Muscle of arm (tissue), 1 donor: ENCODE measurements at regions not wholly inside any gene's neighbourhood (a gene's known extent, or its start where the extent isn't known, plus 50 kb on each side); places are given as distances from the start of the nearest gene placed in this dataset.
"Not testable (repeated sequence)": the region's sequence is repeated elsewhere in the genome, so short reads cannot be mapped to it uniquely, and the experiment has no call there.

Experiments
- DNase-seq: peaks from one replicate; pipeline ENCODE4 v3.0.0-alpha.2; 2013

DNA sequence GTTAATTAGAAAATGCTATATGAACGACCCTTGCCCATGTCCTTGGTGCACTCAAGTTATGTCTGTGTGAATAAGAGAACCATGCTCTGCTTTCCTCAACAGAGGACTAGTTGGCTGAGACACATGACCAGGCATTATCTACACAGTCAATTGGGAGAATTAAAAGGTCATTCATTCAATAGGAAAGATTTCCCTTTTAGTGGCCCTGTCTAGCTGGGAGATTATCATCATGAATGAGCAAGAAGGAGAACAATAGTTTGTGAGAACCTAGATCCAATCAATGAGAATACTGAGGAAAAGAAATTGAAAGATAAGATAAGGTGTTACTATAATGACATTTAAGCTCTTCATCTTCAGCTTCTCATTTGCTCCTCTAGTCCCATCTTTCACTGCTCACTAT lies 1033.4 kb upstream of the LCORL start:
- no peak for DNase-seq

DNA sequence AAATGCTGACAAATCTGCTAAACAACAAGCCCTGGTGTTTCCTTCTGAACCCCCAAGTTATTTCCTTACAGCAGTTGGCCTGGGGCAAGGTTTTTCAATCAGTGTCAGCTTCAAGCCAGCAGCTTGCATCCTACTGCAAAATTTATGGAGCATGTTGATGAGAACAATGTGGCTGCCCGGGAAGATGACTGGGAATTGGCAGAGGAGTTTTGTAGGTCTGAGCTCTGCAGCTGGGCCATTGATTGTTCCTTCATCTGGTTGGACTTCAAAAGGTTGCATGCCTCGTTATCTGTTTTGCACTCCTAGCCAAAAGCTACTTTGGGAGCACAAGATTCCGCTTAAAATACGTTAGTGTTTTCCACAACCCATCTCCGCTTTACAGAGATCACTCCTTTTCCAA lies 1030.3 kb upstream of the LCORL start:
- DNase-seq: peak; percentile 38

- DNase-seq: no peak
Measured at GRCh38 chr4:19047279-19047880, 1025.8 kb upstream of the LCORL start.

DNA sequence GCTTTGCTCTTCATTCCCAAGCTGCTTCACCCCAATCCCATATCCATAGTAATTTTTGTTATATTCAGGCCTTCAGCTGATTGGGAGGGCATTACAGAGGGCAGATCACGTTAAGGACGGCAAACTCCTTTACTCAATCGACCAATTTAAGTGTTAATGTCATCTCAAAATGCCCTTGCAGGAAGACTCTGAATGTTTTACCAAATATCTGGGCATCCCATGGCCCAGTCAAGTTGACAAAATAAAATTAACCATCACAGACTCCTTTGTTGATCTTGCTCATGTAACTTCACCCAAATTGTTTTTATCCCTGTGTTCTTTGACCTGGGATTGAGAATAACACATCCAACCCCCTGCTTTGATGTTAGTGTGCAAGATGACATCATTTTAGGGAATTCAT lies 1018.3 kb upstream of the LCORL start:
- no peak for DNase-seq

DNA sequence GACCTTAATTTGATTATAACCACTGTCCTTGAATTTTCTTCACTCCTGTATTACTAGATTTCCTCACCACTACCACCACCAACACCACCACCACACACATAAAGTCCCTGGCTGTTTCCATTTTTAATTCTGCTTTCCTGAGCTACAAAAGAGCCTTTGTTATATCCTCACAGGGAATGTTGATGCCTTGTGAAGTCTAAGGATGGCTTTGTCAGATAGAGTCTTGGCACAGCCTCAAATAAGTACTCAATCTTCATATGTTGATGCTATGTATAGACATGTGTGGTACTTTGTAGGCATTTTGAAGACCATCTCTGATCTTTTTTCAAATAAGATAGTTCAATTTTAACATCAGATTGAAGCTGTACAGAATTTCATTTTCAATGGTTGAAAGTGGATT lies 1016.7 kb upstream of the LCORL start:
- DNase-seq: no peak

GRCh38 chr4:19033816-19034733 lies 1012.5 kb upstream of the LCORL start:
- no peak for DNase-seq

DNA sequence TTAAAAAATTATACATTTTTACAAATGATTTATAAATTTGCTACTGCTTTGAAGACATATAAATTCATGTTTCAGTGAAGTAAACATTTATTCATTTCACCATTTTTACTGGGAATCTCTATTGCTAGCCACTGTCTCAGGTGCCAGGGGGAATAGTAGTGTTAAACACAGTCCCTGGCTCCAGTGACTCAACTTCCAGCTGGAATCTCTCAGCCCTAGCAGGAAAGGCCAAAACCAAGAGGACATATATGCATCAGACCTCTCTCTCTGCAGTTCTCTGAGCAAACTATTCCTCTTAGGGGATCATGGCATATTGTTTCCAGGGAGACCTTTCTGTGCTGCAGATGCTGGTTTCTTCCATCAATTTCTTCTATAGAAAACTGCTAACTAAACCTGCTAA lies 1009.0 kb upstream of the LCORL start:
- DNase-seq: no peak

- no peak for DNase-seq
Measured at GRCh38 chr4:19030048-19030447, 1008.5 kb upstream of the LCORL start.

DNA sequence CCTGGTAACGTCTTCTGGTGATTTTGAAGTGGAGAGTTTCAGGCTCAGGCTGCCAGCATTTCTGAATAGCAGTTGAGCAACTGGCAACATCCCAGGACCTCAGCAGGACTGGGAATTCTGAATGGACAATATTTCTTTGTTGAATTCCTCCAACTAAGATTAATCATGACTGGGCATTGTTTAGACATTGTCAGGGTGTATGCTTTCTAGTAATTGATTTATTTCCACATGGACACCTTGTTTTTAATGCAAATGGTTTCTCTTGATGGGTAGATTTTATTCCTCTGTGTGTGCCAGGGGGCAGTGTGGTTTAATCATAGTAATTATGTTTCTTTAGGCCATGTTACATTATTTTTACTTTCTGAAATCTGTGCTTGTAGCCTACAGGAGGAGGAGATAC lies 1004.7 kb upstream of the LCORL start:
- peak; percentile 19 for DNase-seq

- no peak for DNase-seq
Measured at GRCh38 chr4:19025031-19025430, 1003.5 kb upstream of the LCORL start.

GRCh38 chr4:19024047-19024446 lies 1002.5 kb upstream of the LCORL start:
- DNase-seq: no peak

DNA sequence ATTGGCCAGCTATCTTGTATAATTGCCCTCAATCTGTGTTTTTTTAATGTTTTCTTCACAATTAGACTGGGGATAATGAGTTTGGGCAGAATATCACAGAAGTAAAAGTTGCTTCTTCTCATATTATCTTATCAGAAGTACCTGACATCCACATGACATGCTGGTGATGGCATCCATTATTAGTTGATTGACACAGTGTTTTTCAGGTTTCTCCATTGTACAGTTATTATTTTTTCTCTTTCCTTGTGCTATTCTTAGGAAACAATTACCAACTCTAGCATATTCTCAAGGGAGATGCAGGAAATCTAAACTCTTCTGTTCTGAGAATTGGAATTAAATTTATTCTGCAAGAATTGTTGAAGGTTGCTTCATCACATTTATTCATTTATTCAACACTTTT lies 1000.1 kb upstream of the LCORL start:
- no peak for DNase-seq

GRCh38 chr4:19016550-19016949 lies 995.0 kb upstream of the LCORL start:
- DNase-seq: not testable (repeated sequence)

GRCh38 chr4:19014594-19014993 lies 993.0 kb upstream of the LCORL start:
- DNase-seq: no peak

DNA sequence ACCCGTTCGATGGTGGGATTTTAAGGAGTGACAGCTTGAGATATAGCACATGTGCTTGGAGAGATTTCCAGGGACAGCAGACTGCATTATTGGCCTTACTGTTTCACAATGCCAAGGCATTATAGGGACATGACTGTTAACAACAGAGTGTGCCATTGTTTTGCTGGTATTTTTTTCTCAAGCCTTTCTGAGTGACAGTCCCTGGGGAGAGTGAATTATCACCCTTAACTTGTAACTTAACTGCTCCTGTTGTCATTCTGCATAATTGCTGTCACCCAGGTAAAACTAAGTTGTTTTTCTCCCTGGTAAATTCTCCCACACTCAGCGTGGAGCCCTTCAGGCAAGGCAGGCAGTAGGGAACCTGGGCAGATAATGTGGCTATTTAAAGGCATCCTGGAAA lies 989.2 kb upstream of the LCORL start:
- no peak for DNase-seq

GRCh38 chr4:19009881-19010280 lies 988.3 kb upstream of the LCORL start:
- DNase-seq: no peak

DNA sequence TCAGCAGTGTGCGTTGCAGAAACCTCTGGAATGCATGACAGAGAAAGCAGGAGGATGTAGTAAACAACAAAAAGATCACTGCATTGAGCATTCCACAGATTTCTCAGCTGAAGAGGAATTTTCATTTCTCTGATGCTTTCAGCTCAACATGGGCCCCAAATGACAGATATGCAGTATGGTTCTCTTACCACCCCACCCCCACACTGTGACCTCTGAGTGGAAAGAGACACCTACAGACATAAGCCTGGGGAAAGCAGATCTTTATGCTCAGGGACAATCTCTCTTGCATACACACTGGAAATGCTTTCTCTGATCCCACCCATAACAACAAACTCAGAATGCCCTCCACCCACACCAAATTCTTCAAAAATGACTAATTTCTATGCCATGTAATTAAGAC lies 983.7 kb upstream of the LCORL start:
- DNase-seq: no peak

DNA sequence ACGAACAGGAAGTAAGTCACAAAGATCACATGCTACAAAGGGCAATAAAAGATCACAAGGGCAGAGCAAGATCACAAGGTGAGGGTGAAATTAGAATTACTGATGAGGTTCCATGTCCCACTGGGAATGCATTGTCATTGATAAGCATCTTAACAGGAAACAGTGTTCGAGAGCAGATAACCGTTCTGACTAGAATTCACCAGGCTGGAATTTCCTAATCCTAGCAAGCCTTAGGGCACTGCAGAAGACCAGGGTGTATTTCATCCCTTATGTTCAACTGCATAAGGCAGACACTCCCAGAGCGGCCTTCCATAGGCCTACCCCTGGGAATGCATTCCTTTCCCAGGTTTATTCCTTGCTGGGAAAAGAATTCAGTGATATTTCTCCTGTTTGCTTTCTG lies 980.6 kb upstream of the LCORL start:
- no peak for DNase-seq

GRCh38 chr4:18999595-18999994 lies 978.0 kb upstream of the LCORL start:
- no peak for DNase-seq

DNA sequence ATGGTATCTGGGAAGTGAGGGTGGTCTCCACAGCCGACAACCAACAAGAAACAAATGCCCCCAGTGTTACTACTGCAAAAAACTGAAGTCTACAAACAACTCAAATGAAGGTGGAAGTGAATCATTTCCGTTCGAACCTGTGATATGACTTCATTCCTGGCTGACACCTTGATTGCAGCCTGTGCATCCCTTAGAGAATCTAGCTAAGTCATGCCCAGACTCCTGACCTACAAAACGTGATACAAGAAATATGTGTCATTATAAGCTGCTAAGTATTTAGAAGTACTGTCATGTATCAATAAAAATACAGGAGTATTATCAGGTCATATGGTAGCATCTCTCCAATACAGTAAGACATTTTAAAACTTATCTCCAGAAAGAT lies 959.7 kb upstream of the LCORL start:
- DNase-seq: no peak

DNA sequence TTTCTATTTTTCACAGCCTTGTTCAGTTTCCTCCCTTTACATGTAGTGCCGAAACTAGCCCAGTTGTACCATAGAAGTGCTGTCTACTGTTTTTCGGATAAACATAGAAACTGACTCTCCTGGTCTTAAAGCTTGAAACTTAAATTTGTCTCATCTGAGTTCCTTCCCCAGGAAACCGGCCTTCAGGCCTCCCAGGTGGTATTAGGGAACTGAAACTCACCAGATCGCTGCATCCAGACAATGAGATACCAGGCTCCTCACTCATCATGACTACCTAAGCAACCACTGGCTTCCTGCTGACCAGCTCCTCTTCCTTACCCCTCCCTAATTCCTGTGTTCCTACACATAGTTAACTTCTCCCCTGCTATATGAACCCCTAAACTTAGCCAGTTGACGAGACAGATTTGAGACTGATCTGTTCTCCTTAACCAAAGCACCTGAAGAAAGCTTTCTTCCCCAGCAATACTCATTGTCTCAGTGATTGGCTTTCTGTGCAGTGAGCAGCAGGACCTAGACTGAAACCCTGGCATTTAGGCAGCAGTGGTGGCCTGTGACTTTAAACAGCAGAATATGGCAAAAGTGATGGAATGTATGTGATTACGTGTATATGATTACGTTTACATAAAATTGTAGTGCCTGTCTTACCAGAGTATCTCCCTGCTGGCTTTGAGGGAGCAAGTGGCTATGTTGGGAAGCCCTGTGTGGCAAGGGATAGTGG lies 959.1 kb upstream of the LCORL start:
- no peak for DNase-seq

- no peak for DNase-seq
Measured at GRCh38 chr4:18976884-18977283, 955.3 kb upstream of the LCORL start.
